Peyer's patch (tissue), 4 donors: ENCODE measurements at regions not wholly inside any gene's neighbourhood (a gene's known extent, or its start where the extent isn't known, plus 50 kb on each side); places are given as distances from the start of the nearest gene placed in this dataset.

Experiments used
- CTCF ChIP-seq, 6 experiments: fragments of 450-650 bp in 4 of 6; fragments of 200-600 bp in 2 of 6; sonication (generic) in 1 of 6; IDR thresholded peaks; one replicate each; pipeline ENCODE4 v1.5.1; 2017 to 2019; ENCODE audit warnings: antibody characterized with exemption in 6 of 6, mild to moderate bottlenecking in 3 of 6, moderate library complexity in 1 of 6
- POLR2A ChIP-seq, 2 donors: fragments of 450-650 bp; IDR thresholded peaks; one replicate each; pipeline ENCODE4 v1.5.1; 2017; ENCODE audit warnings: antibody characterized with exemption in 2 of 2, mild to moderate bottlenecking in 2 of 2, moderate library complexity in 2 of 2

- TF ChIP-seq CTCF (IDR thresholded peaks at IDR 0.05) (peak in 3 of 6 experiments; percentile 11 to 22 (median 16)), POLR2A (IDR thresholded peaks at IDR 0.05) (no peak)
Measured at GRCh38 chr12:4143896-4144295, 129.7 kb upstream of the CCND2 start.
